K562 (cell line): ENCODE measurements at regions not wholly inside any gene's neighbourhood (a gene's known extent, or its start where the extent isn't known, plus 50 kb on each side); places are given as distances from the start of the nearest gene placed in this dataset.

Experiments
- ATAC-seq: fragments of 200-7000 bp; cut with Tn5 transposase; 3 replicates; pipeline ENCODE4 v1.9.1; 2020; ENCODE audit warnings: moderate library complexity
- BruUV-seq: library from RNA; stranded (reverse); fragments of 400-500 nt; replicated peaks from 2 replicates; lab custom pipeline; 2021; lab: Mats Ljungman, UMichigan
- CTCF ChIA-PET: fragments of 300-600 bp; formaldehyde crosslinking; extraction: SDS; loops from one replicate; lab custom pipeline; 2021; ENCODE audit warnings: low intra/inter-chr PET ratio; lab: Yijun Ruan, JAX
- POLR2A ChIA-PET: fragments of 300-600, 350-650 bp; sonication (Branson Sonifier 250); formaldehyde crosslinking; extraction: SDS; loops from one replicate; lab custom pipeline; 2021; ENCODE audit warnings: antibody characterized with exemption, inconsistent platforms; lab: Yijun Ruan, JAX
- DNase-seq, 4 experiments: peaks; one replicate each; pipeline versions ENCODE4 v3.0.0 to v3.0.0-alpha.2; 2011 to 2018; ENCODE audit warnings: low spot score in 3 of 4, mixed read lengths in 3 of 4; ENCODE audit errors: extremely low read depth in 1 of 4
- FAIRE-seq: peaks from 2 replicates; lab custom pipeline; 2011; peaks lifted over from hg19 to GRCh38; lab: Jason Lieb, UNC
- H2AFZ ChIP-seq: 2 replicates; pipeline ENCODE4 v1.6.0; 2011; ENCODE audit warnings: low read depth, low read length, control low read depth, inconsistent platforms
- H3K27ac ChIP-seq: fragments of 200-600 bp; 3 replicates; pipeline ENCODE4 v1.8.0; 2011; ENCODE audit warnings: low read depth, mild to moderate bottlenecking, control low read depth, inconsistent platforms, low read length, moderate library complexity, mixed read lengths; ENCODE audit errors: extremely low read depth
- H3K27me3 ChIP-seq, 2 experiments: fragments of 300-600 bp in 1 of 2; 2 replicates in 1 of 2; 3 replicates in 1 of 2; pipeline versions ENCODE4 v1.6.0 to v1.8.0; 2011; ENCODE audit warnings: inconsistent platforms in 2 of 2, low read length in 2 of 2, mild to moderate bottlenecking in 1 of 2, mixed read lengths in 1 of 2, moderate library complexity in 1 of 2; ENCODE audit not compliant: control insufficient read depth in 2 of 2, insufficient read depth in 2 of 2
- H3K36me3 ChIP-seq: fragments of 300-600 bp; 3 replicates; pipeline ENCODE4 v1.8.0; 2011; ENCODE audit warnings: mild to moderate bottlenecking, low read length, inconsistent platforms; ENCODE audit not compliant: control insufficient read depth, insufficient read depth
- H3K4me1 ChIP-seq, 2 experiments: fragments of 200-600 bp in 1 of 2; replicated peaks in 1 of 2; 2 replicates in 1 of 2; 3 replicates in 1 of 2; pipeline versions ENCODE4 v1.5.1 to v1.8.0; 2011; ENCODE audit warnings: inconsistent platforms in 2 of 2, low read length in 2 of 2, mild to moderate bottlenecking in 1 of 2, mixed read lengths in 1 of 2, moderate library complexity in 1 of 2; ENCODE audit not compliant: control insufficient read depth in 2 of 2, insufficient read depth in 2 of 2
- H3K4me2 ChIP-seq: 2 replicates; pipeline ENCODE4 v1.6.1; 2011; ENCODE audit warnings: low read length, control low read depth, inconsistent platforms, mixed read lengths; ENCODE audit not compliant: insufficient read depth
- H3K4me3 ChIP-seq: fragments of 200-600 bp; sonication (generic), shearing (Covaris generic); 2 replicates; pipeline ENCODE4 v1.5.1; 2016; ENCODE audit warnings: control low read depth, inconsistent platforms
- H3K79me2 ChIP-seq: fragments of 200-600 bp; 3 replicates; pipeline ENCODE4 v1.8.0; 2011; ENCODE audit warnings: low read length, inconsistent platforms; ENCODE audit not compliant: control insufficient read depth, insufficient read depth
- H3K9ac ChIP-seq, 2 experiments: 2 replicates each; pipeline versions ENCODE4 v1.6.0 to v1.6.1; 2011; ENCODE audit warnings: low read depth in 2 of 2, low read length in 2 of 2, control low read depth in 1 of 2, inconsistent platforms in 1 of 2, mild to moderate bottlenecking in 1 of 2, mixed read lengths in 1 of 2; ENCODE audit not compliant: insufficient read depth in 1 of 2
- H3K9me1 ChIP-seq: one replicate; pipeline ENCODE4 v1.6.0; 2011; ENCODE audit warnings: inconsistent platforms, mild to moderate bottlenecking, low read length, moderate library complexity; ENCODE audit not compliant: control insufficient read depth, insufficient read depth
- H3K9me3 ChIP-seq: replicated peaks from 2 replicates; pipeline ENCODE4 v1.5.1; 2011; ENCODE audit warnings: low read depth, low read length, inconsistent platforms; ENCODE audit not compliant: control insufficient read depth, insufficient read depth
- H4K20me1 ChIP-seq: replicated peaks from 2 replicates; pipeline ENCODE4 v1.6.1; 2011; ENCODE audit warnings: low read length, inconsistent platforms, mixed read lengths; ENCODE audit not compliant: control insufficient read depth, insufficient read depth
- CCAR2 ChIP-seq: fragments of 200-400 bp; formaldehyde crosslinking; IDR thresholded peaks from 2 replicates; pipeline ENCODE4 v1.6.1; 2017; ENCODE audit warnings: mild to moderate bottlenecking, low read depth, low read length
- FUS ChIP-seq: fragments of 200-400 bp; formaldehyde crosslinking; optimal IDR thresholded peaks from 2 replicates; pipeline ENCODE3; 2017; ENCODE audit warnings: low read depth, low read length
- ILF3 ChIP-seq: fragments of 450-650 bp; IDR thresholded peaks from 2 replicates; pipeline ENCODE4 v1.6.1; 2018; ENCODE audit warnings: antibody characterized with exemption, mild to moderate bottlenecking, moderate library complexity, borderline replicate concordance
- MBD2 ChIP-seq: sonication (generic); IDR thresholded peaks from 2 replicates; pipeline ENCODE4 v1.6.1; 2016; ENCODE audit warnings: low read depth, borderline replicate concordance
- SNRNP70 ChIP-seq: fragments of 200-400 bp; formaldehyde crosslinking; optimal IDR thresholded peaks from 2 replicates; pipeline ENCODE3; 2017; ENCODE audit warnings: low read depth, low read length
- STAG1 ChIP-seq: sonication (generic); formaldehyde crosslinking; IDR thresholded peaks from 2 replicates; pipeline ENCODE4 v1.5.0; 2020; ENCODE audit warnings: missing genetic modification reagents, borderline replicate concordance
- ZEB2 ChIP-seq: fragments of 450-650 bp; IDR thresholded peaks from 2 replicates; pipeline ENCODE4 v1.6.1; 2016
- ZNF395 ChIP-seq: fragments of 200-800 bp; sonication (Bioruptor generic); IDR thresholded peaks from 2 replicates; pipeline ENCODE4 v1.6.1; 2017; ENCODE audit warnings: missing genetic modification characterization, missing compliant biosample characterization
- ZNF586 ChIP-seq: fragments of 450-650 bp; formaldehyde crosslinking; conservative IDR thresholded peaks from 2 replicates; pipeline ENCODE4 v1.4.0; 2020; ENCODE audit warnings: mild to moderate bottlenecking, moderate library complexity
- WGBS: fragments of 100-300 bp; shearing (Covaris generic); methylation state at CpG from one replicate; pipeline ENCODE4 v1.1.6; 2016; ENCODE audit warnings: low coverage, mixed read lengths; ENCODE audit not compliant: insufficient coverage; ENCODE audit errors: missing lambda C conversion rate; 5-methylcytosine and 5-hydroxymethylcytosine counted together
- in situ Hi-C: fragments of 300-500 bp; cut with MboI; formaldehyde crosslinking; loops from 4 replicates; pipeline ENCODE4 v1.15.0; 2018; ENCODE audit warnings: inconsistent platforms, mixed read lengths
- intact Hi-C: fragments of 100-400 bp; cut with micrococcal nuclease; formaldehyde crosslinking; loops from 2 replicates; pipeline ENCODE4 v1.14.2; 2022
- TF ChIP-seq, protein P1 (sequence below): fragments of 450-650 bp; formaldehyde crosslinking; IDR thresholded peaks from 2 replicates; pipeline ENCODE4 v1.4.0; 2020; ENCODE audit warnings: mild to moderate bottlenecking, mixed read lengths

- TF ChIP-seq, protein P1, sequence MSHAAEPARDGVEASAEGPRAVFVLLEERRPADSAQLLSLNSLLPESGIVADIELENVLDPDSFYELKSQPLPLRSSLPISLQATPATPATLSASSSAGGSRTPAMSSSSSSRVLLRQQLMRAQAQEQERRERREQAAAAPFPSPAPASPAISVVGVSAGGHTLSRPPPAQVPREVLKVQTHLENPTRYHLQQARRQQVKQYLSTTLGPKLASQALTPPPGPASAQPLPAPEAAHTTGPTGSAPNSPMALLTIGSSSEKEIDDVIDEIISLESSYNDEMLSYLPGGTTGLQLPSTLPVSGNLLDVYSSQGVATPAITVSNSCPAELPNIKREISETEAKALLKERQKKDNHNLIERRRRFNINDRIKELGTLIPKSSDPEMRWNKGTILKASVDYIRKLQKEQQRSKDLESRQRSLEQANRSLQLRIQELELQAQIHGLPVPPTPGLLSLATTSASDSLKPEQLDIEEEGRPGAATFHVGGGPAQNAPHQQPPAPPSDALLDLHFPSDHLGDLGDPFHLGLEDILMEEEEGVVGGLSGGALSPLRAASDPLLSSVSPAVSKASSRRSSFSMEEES = no peak
Observed at GRCh38 chr3:74402821-74403220, 211.6 kb downstream of the CNTN3 start (continued).

GRCh38 chr3:74393426-74393825 is 221.0 kb downstream of the CNTN3 start:
- H3K27me3 ChIP-seq = no peaks in the 10 kb centered on the region
- no peak overlapping the region for H2AFZ ChIP-seq
- no peaks in the 10 kb centered on the region for H3K4me1 ChIP-seq
- ChIA-PET POLR2A (no interaction called here), CTCF (no interaction called here)
- H3K27ac ChIP-seq = no peak overlapping the region
- intact Hi-C loops = no loop called here
- H4K20me1 ChIP-seq = no peaks in the 10 kb centered on the region
- 0% methylated on average over 3 of the region's 3 CpGs for WGBS
- H3K4me3 ChIP-seq = no peak overlapping the region
- no peaks in the 10 kb centered on the region for H3K36me3 ChIP-seq
- FAIRE-seq = no peak
- H3K4me2 ChIP-seq = no peak overlapping the region
- H3K79me2 ChIP-seq = no peaks in the 10 kb centered on the region
- TF ChIP-seq ZEB2 (no peak), CCAR2 (no peak), MBD2 (no peak), ZNF395 (CRISPR knock-in tag) (no peak), ZNF586 (CRISPR knock-in tag) (no peak), FUS (no peak), SNRNP70 (no peak), STAG1 (CRISPR knock-in tag) (no peak), ILF3 (no peak)
- no peak for DNase-seq
- no TSS peak for BruUV-seq
- H3K9ac ChIP-seq = no peak overlapping the region
- in situ Hi-C loops = no loop called here
- no peaks in the 10 kb centered on the region for H3K9me1 ChIP-seq
- no peaks in the 10 kb centered on the region for H3K9me3 ChIP-seq
- ATAC-seq = no peak
